Activated T-helper 1 cell treated with anti-CD3 and anti-CD28 coated beads, Interleukin-12 subunit alpha, Interleukin-12 subunit beta, Interleukin-2, Interleukin-4 antibody, amounts not matched to agents 30 ng/mL and 10 ng/mL and 1 ng/mL, durations not matched to agents 14 hours and 24 hours and 36 hours (primary cell): ENCODE measurements at regions not wholly inside any gene's neighbourhood (a gene's known extent, or its start where the extent isn't known, plus 50 kb on each side); places are given as distances from the start of the nearest gene placed in this dataset.

Source experiments
- DNase-seq: peaks from one replicate; pipeline ENCODE4 v3.0.0; 2021; ENCODE audit warnings: low spot score
- H3K27ac Mint-ChIP-seq: one replicate; pipeline ENCODE4 v1.8.0; 2021; ENCODE audit warnings: mild to moderate bottlenecking, mixed read lengths
- H3K27me3 Mint-ChIP-seq: one replicate; pipeline ENCODE4 v1.8.0; 2022; ENCODE audit warnings: mild to moderate bottlenecking, moderate library complexity, mixed read lengths; ENCODE audit not compliant: insufficient read depth
- H3K36me3 Mint-ChIP-seq: one replicate; pipeline ENCODE4 v1.8.0; 2021; ENCODE audit warnings: low read depth, mixed read lengths
- H3K4me1 Mint-ChIP-seq: one replicate; pipeline ENCODE4 v1.8.0; 2021; ENCODE audit warnings: low read depth, mixed read lengths
- H3K4me3 Mint-ChIP-seq: one replicate; pipeline ENCODE4 v1.8.0; 2021; ENCODE audit warnings: mild to moderate bottlenecking, moderate library complexity, mixed read lengths
- H3K9me3 Mint-ChIP-seq: one replicate; pipeline ENCODE4 v1.8.0; 2021; ENCODE audit warnings: mixed read lengths
- intact Hi-C: fragments of 100-400 bp; cut with micrococcal nuclease; formaldehyde crosslinking; loops from one replicate; pipeline ENCODE4 v1.15.1; 2024

- intact Hi-C loops = no loop called here
- H3K4me1 Mint-ChIP-seq = no peaks in the 10 kb centered on the region
- H3K9me3 Mint-ChIP-seq = no peaks in the 10 kb centered on the region
- no peaks in the 10 kb centered on the region for H3K36me3 Mint-ChIP-seq
- DNase-seq = no peak
- no peaks in the 10 kb centered on the region for H3K27me3 Mint-ChIP-seq
- H3K4me3 Mint-ChIP-seq = no peak overlapping the region
- no peak overlapping the region for H3K27ac Mint-ChIP-seq
These were observed 173.3 kb downstream of the SEC16B start for GRCh38 chr1:177796561-177796960.

GRCh38 chr1:177794376-177794991, 175.4 kb downstream of the SEC16B start:
- Mint-ChIP-seq H3K36me3 (no peaks in the 10 kb centered on the region), H3K27ac (no peak overlapping the region), H3K4me3 (no peak overlapping the region), H3K27me3 (no peaks in the 10 kb centered on the region), H3K9me3 (no peaks in the 10 kb centered on the region), H3K4me1 (no peaks in the 10 kb centered on the region)
- DNase-seq = no peak
- intact Hi-C loops = no loop called here

DNA sequence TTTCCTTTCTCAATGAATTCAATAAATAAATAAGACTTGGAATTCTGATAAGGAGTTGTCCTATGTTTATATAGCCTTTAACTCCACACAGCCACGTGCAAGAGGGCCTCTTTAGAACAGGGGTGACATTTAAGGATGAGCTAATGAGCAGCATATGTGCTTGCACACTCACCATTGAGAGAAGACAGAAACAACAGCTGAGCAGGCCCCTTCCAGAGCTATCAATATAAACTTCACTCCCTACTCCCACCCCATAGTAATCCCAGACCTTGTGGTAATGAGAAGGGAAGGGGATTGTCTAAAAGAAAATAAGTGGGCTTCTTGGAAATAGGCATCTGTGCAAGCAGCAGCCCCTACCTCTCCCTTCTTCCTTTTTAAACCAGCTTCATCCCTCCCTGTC, 176.0 kb downstream of the SEC16B start:
- Mint-ChIP-seq H3K36me3 (no peaks in the 10 kb centered on the region), H3K4me1 (no peaks in the 10 kb centered on the region), H3K4me3 (no peak overlapping the region), H3K27me3 (no peaks in the 10 kb centered on the region), H3K9me3 (no peaks in the 10 kb centered on the region), H3K27ac (no peak overlapping the region)
- no peak for DNase-seq
- intact Hi-C loops = no loop called here

DNA sequence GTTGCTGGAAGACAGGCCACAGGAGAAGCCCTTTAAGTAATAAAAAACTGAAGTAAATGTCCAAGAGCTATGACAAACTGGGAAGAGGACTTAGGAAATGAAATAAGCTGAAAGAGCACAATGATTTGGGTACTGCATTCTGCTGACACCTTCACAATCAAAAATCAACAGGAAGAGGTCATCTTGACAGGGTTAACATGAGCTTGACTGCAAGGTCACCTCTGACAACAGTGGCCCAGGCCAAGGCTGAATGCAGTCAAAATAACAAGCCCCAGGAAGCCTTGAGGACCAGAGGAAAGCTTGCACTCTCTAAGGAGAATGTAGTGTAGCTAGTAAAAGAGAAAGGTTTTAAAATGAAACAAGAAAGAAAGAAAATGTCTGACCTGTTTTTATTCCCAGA, 179.3 kb downstream of the SEC16B start:
- Mint-ChIP-seq H3K27me3 (no peaks in the 10 kb centered on the region), H3K4me3 (no peak overlapping the region), H3K9me3 (no peaks in the 10 kb centered on the region), H3K4me1 (no peaks in the 10 kb centered on the region), H3K27ac (no peak overlapping the region), H3K36me3 (no peaks in the 10 kb centered on the region)
- no peak for DNase-seq
- intact Hi-C loops = no loop called here

GRCh38 chr1:177789956-177790355, 179.9 kb downstream of the SEC16B start:
- H3K4me1 Mint-ChIP-seq = no peaks in the 10 kb centered on the region
- no peak overlapping the region for H3K4me3 Mint-ChIP-seq
- intact Hi-C loops = no loop called here
- no peaks in the 10 kb centered on the region for H3K27me3 Mint-ChIP-seq
- no peak overlapping the region for H3K27ac Mint-ChIP-seq
- no peaks in the 10 kb centered on the region for H3K36me3 Mint-ChIP-seq
- H3K9me3 Mint-ChIP-seq = no peaks in the 10 kb centered on the region
- DNase-seq = no peak

GRCh38 chr1:177786176-177786745, 183.6 kb downstream of the SEC16B start:
- Mint-ChIP-seq H3K36me3 (no peaks in the 10 kb centered on the region), H3K4me1 (no peaks in the 10 kb centered on the region), H3K4me3 (no peak overlapping the region), H3K27ac (no peak overlapping the region), H3K27me3 (no peaks in the 10 kb centered on the region), H3K9me3 (no peaks in the 10 kb centered on the region)
- no peak for DNase-seq
- intact Hi-C loops = no loop called here

GRCh38 chr1:177784936-177785335, 184.9 kb downstream of the SEC16B start:
- Mint-ChIP-seq H3K36me3 (no peaks in the 10 kb centered on the region), H3K4me1 (no peaks in the 10 kb centered on the region), H3K27me3 (no peaks in the 10 kb centered on the region), H3K9me3 (no peaks in the 10 kb centered on the region), H3K27ac (no peak overlapping the region), H3K4me3 (no peak overlapping the region)
- intact Hi-C loops = no loop called here
- DNase-seq = no peak

DNA sequence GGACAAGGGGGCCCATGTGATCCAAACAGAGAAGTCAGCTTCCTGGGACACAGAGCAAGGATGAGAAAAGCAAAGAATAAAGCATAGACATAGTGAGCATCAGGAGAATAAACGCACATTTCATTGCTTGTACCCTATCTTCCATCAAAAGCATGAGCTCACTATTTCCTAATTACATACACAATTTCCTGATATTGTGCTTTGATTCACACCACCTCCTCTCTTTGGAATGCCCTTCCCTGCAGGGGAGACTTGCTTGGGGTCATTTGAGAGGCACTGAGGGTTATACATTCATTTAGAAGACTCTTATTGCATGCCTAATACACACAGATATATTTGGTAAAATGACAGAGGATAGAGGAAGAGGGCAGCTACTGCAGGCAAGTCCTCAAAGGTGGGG, 185.4 kb downstream of the SEC16B start:
- intact Hi-C loops = no loop called here
- DNase-seq = no peak
- Mint-ChIP-seq H3K27me3 (no peaks in the 10 kb centered on the region), H3K36me3 (no peaks in the 10 kb centered on the region), H3K4me3 (no peak overlapping the region), H3K4me1 (no peaks in the 10 kb centered on the region), H3K27ac (no peak overlapping the region), H3K9me3 (no peaks in the 10 kb centered on the region)

DNA sequence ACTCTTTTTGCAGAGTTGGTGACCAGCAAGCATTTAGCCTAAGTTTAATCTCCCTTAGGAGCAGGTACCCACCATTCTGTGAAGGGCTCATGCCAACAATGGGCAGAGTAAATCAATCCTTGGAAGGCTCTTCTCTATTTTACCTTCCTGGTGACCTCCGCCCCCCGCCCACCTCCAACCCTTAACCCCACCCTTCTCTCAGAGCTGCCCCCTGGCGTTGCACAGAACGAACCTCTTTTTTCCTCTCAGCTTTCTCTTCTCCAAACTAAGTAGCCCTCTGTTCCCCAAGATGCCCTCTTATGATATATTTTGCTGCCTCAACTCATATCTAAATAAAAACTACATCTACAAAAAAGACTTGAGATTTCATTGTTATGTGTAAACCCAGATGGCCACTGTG, 186.8 kb downstream of the SEC16B start:
- Mint-ChIP-seq H3K4me3 (no peak overlapping the region), H3K36me3 (no peaks in the 10 kb centered on the region), H3K9me3 (no peaks in the 10 kb centered on the region), H3K27me3 (no peaks in the 10 kb centered on the region), H3K27ac (no peak overlapping the region), H3K4me1 (no peaks in the 10 kb centered on the region)
- DNase-seq = no peak
- intact Hi-C loops = no loop called here

GRCh38 chr1:177780096-177780700, 189.7 kb downstream of the SEC16B start:
- intact Hi-C loops = no loop called here
- Mint-ChIP-seq H3K27me3 (no peaks in the 10 kb centered on the region), H3K36me3 (no peaks in the 10 kb centered on the region), H3K27ac (no peak overlapping the region), H3K9me3 (no peaks in the 10 kb centered on the region), H3K4me3 (no peak overlapping the region), H3K4me1 (no peaks in the 10 kb centered on the region)
- DNase-seq = no peak

DNA sequence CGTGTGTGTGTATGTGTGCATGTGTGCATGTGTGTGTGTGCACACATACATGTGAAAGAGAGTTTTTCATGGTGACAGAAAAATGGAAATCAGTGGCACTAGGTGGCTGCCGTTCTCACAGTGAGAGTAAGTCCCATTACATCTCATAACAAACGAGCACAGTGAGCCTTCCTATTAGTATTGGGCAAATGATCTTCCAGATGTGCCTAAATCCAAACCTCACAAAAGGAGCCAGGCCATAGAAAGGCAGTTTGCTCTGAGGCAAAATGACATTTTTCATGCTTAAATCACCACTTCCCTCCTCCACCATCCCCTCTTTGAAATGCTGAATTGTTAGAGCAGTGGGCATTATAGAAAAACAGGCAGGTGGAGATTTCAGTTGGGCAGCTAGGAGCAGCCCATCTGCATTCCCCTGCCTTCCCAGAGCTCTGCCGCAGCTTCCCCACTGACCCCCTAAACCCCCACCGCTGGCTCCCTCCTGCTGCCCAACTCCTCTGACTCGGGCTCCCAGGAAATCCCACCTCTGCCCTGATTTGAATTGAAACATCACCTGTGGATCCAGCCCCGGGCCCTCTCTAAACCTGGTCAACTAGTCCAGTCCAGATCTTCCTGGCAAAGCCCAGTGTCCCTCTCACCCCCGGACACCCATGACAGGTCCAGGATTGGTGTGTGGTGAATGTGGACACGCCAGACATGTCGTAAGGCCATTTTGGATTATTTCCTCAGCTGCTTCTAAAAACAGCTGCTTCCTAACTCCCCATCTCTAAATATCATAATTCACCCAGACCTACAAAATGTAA, 190.5 kb downstream of the SEC16B start:
- Mint-ChIP-seq H3K4me3 (no peak overlapping the region), H3K27ac (no peak overlapping the region), H3K4me1 (no peaks in the 10 kb centered on the region), H3K27me3 (no peaks in the 10 kb centered on the region), H3K36me3 (no peaks in the 10 kb centered on the region), H3K9me3 (no peaks in the 10 kb centered on the region)
- DNase-seq = no peak
- intact Hi-C loops = no loop called here

DNA sequence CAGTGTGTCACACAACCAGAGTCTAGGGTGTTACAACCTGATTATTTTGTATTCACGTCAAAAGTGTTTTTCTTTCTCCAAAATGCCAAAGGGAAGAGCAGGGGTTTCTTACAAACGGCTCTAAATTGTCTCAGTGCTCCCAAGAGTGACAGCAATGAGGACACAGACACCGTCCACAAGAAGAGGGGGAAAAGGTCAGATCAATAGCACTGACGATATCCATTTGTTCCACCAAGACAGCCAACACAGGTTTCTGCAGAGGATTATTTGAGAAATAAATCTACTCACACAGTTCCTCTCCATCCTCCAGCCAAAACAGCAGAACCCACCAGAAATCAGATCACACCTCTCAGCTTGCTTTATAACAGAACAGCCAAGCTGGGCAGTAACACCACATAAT, 193.9 kb downstream of the SEC16B start:
- Mint-ChIP-seq H3K9me3 (peaks cover 7% of the 10 kb centered on the region), H3K27me3 (no peaks in the 10 kb centered on the region), H3K36me3 (no peaks in the 10 kb centered on the region), H3K4me3 (no peak overlapping the region), H3K27ac (no peak overlapping the region), H3K4me1 (no peaks in the 10 kb centered on the region)
- intact Hi-C loops = no loop called here
- no peak for DNase-seq

DNA sequence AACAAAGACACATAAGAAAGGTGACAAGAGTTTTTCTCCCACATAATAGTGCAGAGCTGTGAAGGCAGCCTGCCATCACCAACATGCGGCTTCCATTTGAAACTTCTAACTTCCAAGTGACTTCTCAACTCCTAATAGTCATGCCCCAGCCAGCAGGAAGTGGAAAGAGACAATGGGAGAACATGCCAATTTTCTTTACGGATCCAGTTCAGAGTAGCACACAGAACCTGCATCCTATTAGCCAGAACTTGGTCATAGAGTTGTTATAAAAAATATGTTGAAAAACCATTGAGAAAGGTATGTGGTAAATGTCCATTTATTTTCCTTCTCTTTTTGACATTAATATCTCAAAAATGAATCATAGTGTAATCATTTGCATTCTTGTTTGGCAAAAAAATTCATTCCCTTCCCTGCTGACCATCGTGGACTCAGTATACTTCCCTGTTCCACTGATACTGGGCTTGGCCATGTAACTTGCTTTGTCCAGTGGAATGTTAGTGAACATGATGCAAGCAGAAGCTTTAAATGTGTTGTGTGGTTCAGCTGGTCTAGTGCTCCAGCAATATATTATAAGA, 197.4 kb downstream of the SEC16B start:
- Mint-ChIP-seq H3K36me3 (no peaks in the 10 kb centered on the region), H3K4me1 (no peaks in the 10 kb centered on the region), H3K9me3 (peaks cover 7% of the 10 kb centered on the region), H3K4me3 (no peak overlapping the region), H3K27me3 (no peaks in the 10 kb centered on the region), H3K27ac (no peak overlapping the region)
- intact Hi-C loops = no loop called here
- DNase-seq = no peak
